ENCODE measurements at regions not wholly inside any gene's neighbourhood (a gene's known extent, or its start where the extent isn't known, plus 50 kb on each side); places are given as distances from the start of the nearest gene placed in this dataset.
"Not testable (repeated sequence)": the region's sequence is repeated elsewhere in the genome, so short reads cannot be mapped to it uniquely, and the experiment has no call there.

DNA sequence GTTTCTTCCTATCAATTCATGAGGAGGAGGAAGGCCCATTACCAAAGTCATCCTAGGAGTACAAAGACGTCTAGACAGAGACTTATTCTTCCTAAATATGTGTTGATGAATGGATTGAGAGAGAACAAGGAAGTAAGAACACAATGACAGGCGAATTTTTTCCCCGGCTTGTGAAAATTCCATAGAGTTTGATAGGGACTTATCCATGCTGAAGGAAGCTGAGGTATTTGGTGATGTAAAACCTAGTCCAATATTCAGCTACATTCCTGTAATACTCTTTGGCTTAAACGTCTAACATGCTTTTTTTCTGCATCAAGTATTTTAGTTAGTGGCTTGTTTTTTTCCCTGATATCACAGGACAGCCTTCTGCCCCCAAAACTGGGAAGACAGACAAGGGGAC, 121.9 kb upstream of the MYT1L start:
- Histone ChIP-seq H3K4me3 (ENCODE audit: insufficient read depth, low read depth, low read length) (no peak overlapping the region), H2BK120ac (ENCODE audit: low read depth, low read length) (no peak overlapping the region), H2BK5ac (ENCODE audit: low read depth, low read length, poor library complexity, severe bottlenecking) (no peak overlapping the region), H2BK15ac (ENCODE audit: low read depth, low read length) (no peak overlapping the region), H3K23ac (ENCODE audit: low read depth, low read length) (no peak overlapping the region), H3K9me3 (ENCODE audit: control insufficient read depth, insufficient read depth, low read length) (peaks cover 8% of the 10 kb centered on the region), H3K36me3 (ENCODE audit: control insufficient read depth, insufficient read depth, low read length) (no peaks in the 10 kb centered on the region), H2AFZ (replicated peaks; ENCODE audit: low read length, poor library complexity) (no peak overlapping the region), H4K91ac (ENCODE audit: insufficient read depth, low read depth, low read length) (no peak overlapping the region), H4K8ac (ENCODE audit: low read depth in 2 of 2, low read length in 2 of 2) (no peak overlapping the region; a peak in 1 of 4 replicates), H4K5ac (ENCODE audit: low read depth, low read length) (no peak overlapping the region), H2AK5ac (ENCODE audit: low read depth, low read length) (no peak overlapping the region), H3K4me1 (ENCODE audit: control insufficient read depth, insufficient read depth, low read length) (no peaks in the 10 kb centered on the region), H3K79me1 (ENCODE audit: low read depth in 1 of 2, low read length in 2 of 2) (no peaks in the 10 kb centered on the region), H3K27me3 (ENCODE audit: control insufficient read depth, insufficient read depth, low read length) (no peaks in the 10 kb centered on the region), H3K4me2 (ENCODE audit: low read depth, low read length) (no peak overlapping the region; the same call in 1 of the 2 replicates), H2BK20ac (ENCODE audit: low read depth, low read length) (no peak overlapping the region), H3K18ac (ENCODE audit: low read depth, low read length) (peak overlapping the region; percentile 27; the same call in 1 of the 2 replicates), H3K56ac (ENCODE audit: extremely low read depth, insufficient read depth, low read length) (no peak overlapping the region), H3K14ac (replicated peaks; ENCODE audit: low read depth, low read length) (no peak overlapping the region), H3K9me1 (ENCODE audit: insufficient read depth, low read length) (no peaks in the 10 kb centered on the region), H2AK9ac (replicated peaks; ENCODE audit: low read depth, low read length, poor library complexity) (no peak overlapping the region), H4K20me1 (ENCODE audit: insufficient read depth, low read length) (no peaks in the 10 kb centered on the region), H3K27ac (ENCODE audit: insufficient read depth, low read length) (no peak overlapping the region), H3K4ac (ENCODE audit: low read depth, low read length) (no peak overlapping the region), H3K9ac (ENCODE audit: low read depth, low read length) (no peak overlapping the region)
- no peak for ATAC-seq (ENCODE audit: low read depth)
- ChIA-PET CTCF (no interaction called here), POLR2A (ENCODE audit: unreplicated experiment) (no interaction called here)
- WGBS, 2 experiments (ENCODE audit: extremely low coverage in 2 of 2, insufficient read length in 1 of 2), result no CpG with 5 or more reads among the region's 4 CpGs
- in situ Hi-C loops (cut with MboI; ENCODE audit: low sequenced_read_pairs) (no loop called here), dilution Hi-C loops (cut with HindIII; ENCODE audit: low sequenced_read_pairs, unreplicated experiment) (no loop called here), intact Hi-C loops (cut with micrococcal nuclease) (no loop called here)
- TF ChIP-seq CHD1 (IDR thresholded peaks at IDR 0.05; ENCODE audit: low read depth, low read length), result no peak
- DNase-seq, result peak; percentile 38
- BruUV-seq (replicated peaks), result no TSS peak

DNA sequence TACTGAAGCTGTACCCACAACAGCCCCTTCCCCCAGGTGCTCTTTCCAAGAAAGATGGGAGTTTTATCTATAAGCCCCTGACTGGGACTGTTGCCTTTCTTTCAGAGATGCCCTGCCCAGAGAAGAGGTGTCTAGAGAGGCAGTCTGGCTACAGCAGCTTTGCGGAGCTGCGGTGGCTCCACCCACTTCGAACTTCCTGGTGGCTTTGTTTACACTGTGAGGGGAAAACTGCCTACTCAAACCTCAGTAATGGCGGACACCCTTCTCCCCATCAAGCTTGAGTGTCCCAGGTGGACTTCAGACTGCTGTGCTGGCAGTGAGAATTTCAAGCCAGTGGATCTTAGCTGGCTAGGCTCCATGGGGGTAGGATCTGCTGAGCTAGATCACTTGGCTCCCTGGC, 120.2 kb upstream of the MYT1L start:
- in situ Hi-C loops (cut with MboI; ENCODE audit: low sequenced_read_pairs); CTCF ChIA-PET: not testable (repeated sequence)

More for the DNA sequence above, 120.2 kb upstream of the MYT1L start:
- H4K91ac ChIP-seq (ENCODE audit: insufficient read depth, low read depth, low read length); H2BK120ac ChIP-seq (ENCODE audit: low read depth, low read length); H3K56ac ChIP-seq (ENCODE audit: extremely low read depth, insufficient read depth, low read length); DNase-seq; H3K4me2 ChIP-seq (ENCODE audit: low read depth, low read length); H4K20me1 ChIP-seq (ENCODE audit: insufficient read depth, low read length); ATAC-seq (ENCODE audit: low read depth); H3K14ac ChIP-seq (replicated peaks; ENCODE audit: low read depth, low read length); H3K27ac ChIP-seq (ENCODE audit: insufficient read depth, low read length); H3K27me3 ChIP-seq (ENCODE audit: control insufficient read depth, insufficient read depth, low read length); H2BK15ac ChIP-seq (ENCODE audit: low read depth, low read length); BruUV-seq (replicated peaks); H3K36me3 ChIP-seq (ENCODE audit: control insufficient read depth, insufficient read depth, low read length); H3K9me1 ChIP-seq (ENCODE audit: insufficient read depth, low read length); H3K4ac ChIP-seq (ENCODE audit: low read depth, low read length); intact Hi-C loops (cut with micrococcal nuclease); POLR2A ChIA-PET (ENCODE audit: unreplicated experiment); H3K4me1 ChIP-seq (ENCODE audit: control insufficient read depth, insufficient read depth, low read length); H2AK9ac ChIP-seq (replicated peaks; ENCODE audit: low read depth, low read length, poor library complexity); H2AFZ ChIP-seq (replicated peaks; ENCODE audit: low read length, poor library complexity); H3K9me3 ChIP-seq (ENCODE audit: control insufficient read depth, insufficient read depth, low read length); H3K18ac ChIP-seq (ENCODE audit: low read depth, low read length); H4K5ac ChIP-seq (ENCODE audit: low read depth, low read length); dilution Hi-C loops (cut with HindIII; ENCODE audit: low sequenced_read_pairs, unreplicated experiment); H4K8ac ChIP-seq (ENCODE audit: low read depth in 2 of 2, low read length in 2 of 2); H3K23ac ChIP-seq (ENCODE audit: low read depth, low read length); H3K4me3 ChIP-seq (ENCODE audit: insufficient read depth, low read depth, low read length); H3K79me1 ChIP-seq (ENCODE audit: low read depth in 1 of 2, low read length in 2 of 2); H2BK5ac ChIP-seq (ENCODE audit: low read depth, low read length, poor library complexity, severe bottlenecking); H3K9ac ChIP-seq (ENCODE audit: low read depth, low read length); H2BK20ac ChIP-seq (ENCODE audit: low read depth, low read length); H2AK5ac ChIP-seq (ENCODE audit: low read depth, low read length): not testable (repeated sequence)
- whole genome bisulfite sequencing, 2 experiments (ENCODE audit: extremely low coverage in 2 of 2, insufficient read length in 1 of 2), result no CpG with 5 or more reads among the region's 4 CpGs
